ENCODE measurements at regions not wholly inside any gene's neighbourhood (a gene's known extent, or its start where the extent isn't known, plus 50 kb on each side); places are given as distances from the start of the nearest gene placed in this dataset.

- no peak for DNase-seq
Observed at GRCh38 chr22:48891688-48892577, 935.7 kb downstream of the BRD1 start.

DNA sequence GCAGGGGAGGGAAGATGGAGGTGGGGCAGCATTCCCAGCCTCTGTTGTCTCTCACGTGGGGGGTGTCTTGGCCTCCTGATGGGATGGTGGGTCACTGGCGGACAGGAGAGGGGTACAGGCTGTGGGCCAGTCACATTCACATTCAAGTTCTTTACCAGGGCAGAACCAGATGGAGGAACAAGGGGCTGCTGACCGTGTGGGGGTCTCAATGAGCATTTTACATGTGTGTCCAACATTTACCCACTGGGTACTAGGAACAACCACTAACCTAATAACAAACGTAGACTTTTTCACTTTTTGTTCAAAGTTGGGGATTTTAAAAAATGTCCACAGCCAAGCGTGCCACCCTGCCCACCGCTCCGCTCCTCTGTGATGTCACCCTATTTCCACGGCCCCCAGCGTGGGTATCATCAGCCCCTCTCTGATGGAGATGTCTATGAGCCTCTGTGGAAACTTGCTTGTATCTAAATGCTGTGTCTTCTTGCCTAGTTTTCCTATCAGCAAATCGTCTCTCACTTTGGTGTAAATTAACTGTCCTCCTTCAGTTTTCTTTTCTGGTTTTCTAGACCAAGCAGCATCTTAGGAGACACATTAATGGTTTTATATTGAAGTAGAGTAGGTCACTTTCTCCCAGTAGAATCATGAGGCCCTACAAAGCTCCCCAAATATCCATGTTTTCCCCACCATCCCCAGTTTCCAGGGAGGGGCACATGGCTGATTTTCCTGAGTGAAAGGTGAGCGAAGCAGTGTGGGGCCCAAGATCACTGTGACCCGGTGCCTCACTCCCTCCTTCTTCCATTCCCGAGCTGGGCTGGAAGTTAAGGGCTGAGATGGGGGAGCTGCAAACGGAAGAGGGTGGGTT is 936.7 kb downstream of the BRD1 start:
- no peak for DNase-seq

DNA sequence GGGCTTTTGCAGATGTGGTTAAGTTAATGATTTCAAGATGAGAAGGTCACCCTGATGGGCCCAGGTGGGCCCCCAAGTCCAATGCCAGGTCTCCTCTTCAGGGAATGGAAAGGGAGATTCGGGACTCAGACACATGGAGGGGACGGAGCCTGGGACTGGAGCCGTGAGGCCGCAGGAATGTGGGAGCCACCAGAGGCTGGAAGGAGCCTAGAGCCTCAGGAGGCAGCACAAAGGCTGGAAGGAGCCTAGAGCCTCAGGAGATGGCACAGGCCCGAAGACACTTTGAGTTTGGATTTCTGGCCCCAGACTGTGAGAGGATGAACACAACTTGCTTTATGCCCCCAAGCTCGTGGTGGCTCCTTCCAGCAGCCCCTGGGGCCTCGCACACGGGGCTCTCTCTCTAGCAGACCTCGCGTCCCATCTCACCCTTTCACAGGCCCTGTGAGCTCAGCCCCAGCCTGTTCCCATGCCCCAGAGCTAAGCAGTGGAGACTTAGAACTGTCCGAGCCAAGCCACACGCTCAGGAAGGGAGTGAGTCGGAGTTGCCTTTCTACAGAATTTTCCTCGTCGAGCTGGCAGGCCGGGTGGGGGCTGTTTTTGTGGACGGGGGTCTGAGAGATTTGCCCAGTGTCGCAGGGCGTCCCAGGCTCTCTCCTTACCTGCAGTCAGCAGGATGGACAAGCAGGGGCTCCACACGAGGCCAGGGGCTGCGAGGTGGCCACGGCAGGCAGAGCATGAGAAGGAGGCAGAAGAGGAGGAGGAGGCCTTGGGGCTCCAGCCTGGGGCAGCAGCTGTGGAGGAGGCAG is 937.6 kb downstream of the BRD1 start:
- no peak for DNase-seq

DNA sequence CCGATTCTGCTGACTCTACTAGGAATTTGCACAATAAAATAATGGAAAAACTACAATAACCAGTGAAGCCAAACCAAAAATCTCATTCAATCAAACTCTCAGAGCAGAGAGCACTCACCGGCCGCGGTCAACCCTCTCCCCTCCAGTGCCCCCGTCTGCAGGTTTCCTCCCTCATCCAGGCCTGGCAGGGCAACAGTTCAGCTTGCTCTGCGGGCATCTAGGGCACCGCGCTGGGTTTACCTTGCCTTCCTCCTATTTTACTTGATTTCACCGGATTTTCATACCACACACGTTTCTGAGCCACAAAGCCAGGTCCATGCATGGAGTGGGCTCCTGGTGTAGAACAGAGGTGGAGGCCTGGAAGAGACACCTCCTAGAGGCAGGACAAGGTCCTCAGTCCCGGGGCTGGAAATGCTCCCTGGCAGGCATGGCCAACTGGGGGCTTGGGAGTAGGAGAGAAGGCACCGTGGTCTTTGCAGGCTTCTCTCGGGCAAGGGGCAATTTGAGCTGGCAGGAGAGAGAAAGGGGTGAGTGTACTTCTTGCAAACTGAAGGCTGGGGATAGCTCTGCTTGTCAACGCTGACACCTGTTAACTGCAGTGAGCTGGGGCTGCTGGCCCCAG is 938.4 kb downstream of the BRD1 start:
- no peak for DNase-seq

- DNase-seq, result no peak
Observed at GRCh38 chr22:48888466-48889208, 939.0 kb downstream of the BRD1 start.

DNA sequence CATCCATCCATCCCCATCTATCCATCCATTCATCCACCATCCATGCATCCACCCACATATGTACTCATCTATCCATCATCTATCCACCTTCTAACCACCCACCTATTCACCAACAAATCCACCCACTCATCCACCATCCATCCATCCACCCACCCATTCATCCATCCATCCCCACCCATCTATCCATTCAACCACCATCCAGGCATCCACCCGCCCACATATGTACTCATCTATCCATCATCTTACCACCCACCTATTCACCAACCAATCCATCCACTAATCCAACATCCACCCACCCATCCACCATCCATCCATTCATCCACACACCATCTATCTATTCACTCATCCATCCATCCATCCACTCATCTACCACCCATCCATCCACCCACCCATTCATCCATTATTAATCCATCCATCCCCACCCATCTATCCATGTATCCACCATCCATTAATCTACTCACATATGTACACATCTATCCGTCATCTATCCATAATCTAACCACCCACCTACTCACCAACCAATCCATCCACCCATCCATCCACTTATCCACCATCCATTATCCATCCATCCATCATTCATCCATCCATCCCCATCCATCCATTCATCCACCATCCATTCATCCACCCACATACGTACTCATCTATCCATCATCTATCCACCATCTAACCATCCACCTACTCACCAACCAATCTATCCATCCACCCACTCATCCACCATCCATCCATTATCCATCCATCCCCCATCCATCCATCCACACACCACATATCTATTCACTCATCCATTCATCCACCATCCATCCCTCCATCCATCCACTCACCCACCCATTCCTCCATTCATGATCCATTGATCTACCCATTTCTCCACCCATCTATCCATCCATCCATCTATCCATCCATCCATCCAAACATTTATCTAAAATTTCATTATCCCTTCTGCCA is 940.0 kb downstream of the BRD1 start:
- no peak for DNase-seq

DNA sequence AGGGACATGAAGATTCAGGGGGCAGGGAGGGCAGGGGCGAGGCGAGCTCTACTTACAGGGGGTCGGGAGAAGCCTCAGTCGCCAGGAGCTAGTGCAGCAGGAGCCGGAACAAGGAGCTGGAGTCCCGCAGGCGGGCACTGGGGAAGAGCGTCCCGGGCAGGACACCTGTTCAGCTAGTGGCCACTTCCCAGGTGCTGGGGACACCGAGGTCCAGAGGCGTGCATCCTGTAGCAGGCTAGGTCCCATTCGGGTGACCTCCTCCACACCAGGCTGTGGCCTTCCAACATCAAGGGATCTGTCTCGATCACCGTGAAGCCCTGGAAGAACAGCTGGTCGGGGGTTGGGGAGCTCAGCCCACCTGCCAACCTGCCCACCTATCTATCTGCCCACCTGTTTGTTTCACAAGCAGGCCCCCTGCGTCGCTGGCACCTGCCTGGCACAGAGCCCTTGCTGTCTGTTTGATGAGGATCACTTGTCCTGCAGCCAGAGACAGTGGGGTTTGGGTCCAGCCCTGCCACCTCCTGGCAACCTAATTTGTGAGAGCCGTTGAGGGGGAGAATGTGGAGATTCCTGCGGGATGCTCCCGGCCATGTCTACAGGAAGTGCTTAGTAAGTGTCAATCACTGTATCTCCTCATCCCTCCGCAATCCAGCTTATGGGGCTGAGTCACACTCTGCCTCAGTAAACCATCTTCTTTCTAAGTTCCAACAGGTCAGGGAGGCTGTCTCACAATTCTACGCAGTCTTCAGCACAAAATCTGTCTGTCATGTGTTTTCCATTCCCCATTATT is 940.9 kb downstream of the BRD1 start:
- no peak for DNase-seq

DNA sequence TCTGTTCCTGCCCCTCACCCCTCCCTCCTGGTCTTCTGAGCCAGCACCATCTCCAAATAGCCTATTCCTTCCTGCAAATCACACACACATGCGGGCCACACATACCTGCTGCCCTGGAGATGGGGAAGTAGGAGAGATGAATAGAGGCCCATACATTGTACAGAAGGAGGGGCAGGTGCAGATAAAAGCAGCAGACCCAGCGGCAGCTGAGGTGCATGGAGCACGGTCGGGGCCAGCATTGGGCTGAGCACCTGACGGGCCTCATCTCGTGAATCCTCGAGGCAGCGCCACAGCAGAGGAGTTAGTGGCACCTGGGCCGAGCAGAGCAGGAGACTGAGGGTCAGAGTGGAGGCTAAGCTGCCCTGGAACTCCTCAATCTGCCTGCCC is 941.8 kb downstream of the BRD1 start:
- no peak for DNase-seq

- DNase-seq, result no peak
Observed at GRCh38 chr22:48885271-48885918, 942.3 kb downstream of the BRD1 start.

- DNase-seq, result no peak
Observed at GRCh38 chr22:48884786-48885185, 942.9 kb downstream of the BRD1 start.

DNA sequence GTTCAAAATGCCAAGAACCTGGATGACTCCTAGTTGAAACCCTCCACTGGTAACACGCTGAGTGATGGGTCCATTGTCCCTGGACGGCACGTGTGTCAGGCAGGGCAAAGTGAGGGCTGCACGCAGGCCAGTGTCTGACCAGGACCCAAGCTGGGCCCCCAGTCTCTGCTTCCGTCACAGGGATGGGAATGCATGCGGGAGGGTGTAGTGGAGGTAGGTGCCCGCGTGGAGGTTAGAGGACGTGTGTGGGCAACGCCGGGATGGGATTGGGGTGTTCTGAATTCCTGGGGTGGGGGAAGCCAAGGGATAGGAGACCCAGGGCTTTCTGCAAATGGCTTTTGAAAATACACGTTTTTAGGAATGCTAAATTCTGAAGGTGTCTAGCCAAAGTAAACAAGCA is 943.3 kb downstream of the BRD1 start:
- no peak for DNase-seq

GRCh38 chr22:48883211-48883960 is 944.3 kb downstream of the BRD1 start:
- DNase-seq, result no peak

DNA sequence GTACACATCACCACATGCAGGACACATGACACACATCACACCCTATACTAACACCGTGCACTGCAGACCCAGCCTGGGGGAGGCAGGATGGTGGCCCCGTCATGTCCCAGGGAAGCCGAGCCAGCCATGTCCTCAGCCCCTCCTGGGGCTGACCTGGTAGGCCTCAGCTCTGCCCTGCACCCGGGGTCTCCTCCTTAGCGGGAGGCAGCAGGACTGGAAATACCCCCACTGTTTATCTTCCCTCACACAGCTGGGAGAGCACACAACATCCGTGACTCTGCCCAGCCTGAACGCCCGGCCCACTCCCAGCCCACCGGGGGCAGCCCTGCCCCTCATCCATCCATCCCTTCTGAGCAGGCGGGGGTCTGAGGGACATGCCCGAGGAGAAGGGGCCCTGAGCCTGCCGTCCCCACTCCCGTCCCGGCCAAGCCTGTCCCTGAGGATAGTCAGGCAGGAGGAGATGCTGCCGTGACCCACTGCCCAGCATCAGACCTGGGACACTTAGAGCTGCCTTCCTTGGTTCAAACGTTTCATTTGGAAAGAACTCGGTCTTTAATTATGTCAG is 945.0 kb downstream of the BRD1 start:
- DNase-seq, result no peak

- no peak for DNase-seq
Observed at GRCh38 chr22:48881326-48881980, 946.2 kb downstream of the BRD1 start.

DNA sequence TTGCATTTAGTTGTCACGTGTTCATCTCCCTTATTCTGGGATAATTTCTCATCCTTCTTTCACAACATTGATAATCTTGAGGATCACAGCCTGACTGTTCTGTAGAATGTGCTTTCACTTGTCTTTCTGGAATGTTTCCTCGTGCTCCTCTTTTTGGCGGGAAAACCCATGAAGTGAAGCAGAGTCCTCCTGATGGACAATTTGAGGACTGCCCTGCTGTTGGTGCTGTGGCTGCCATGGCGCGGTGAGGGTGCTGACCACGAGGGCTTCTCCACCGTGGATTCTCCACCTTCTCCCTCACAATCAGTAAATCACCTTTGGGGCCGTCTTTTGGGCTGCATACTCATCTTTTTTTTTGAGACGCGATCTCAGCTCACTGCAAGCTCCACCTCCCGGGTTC is 946.9 kb downstream of the BRD1 start:
- DNase-seq, result no peak

- DNase-seq, result no peak
Observed at GRCh38 chr22:48876951-48877350, 950.7 kb downstream of the BRD1 start.

- no peak for DNase-seq
Observed at GRCh38 chr22:48874956-48875355, 952.7 kb downstream of the BRD1 start.

GRCh38 chr22:48873191-48873520 is 954.5 kb downstream of the BRD1 start:
- DNase-seq, result no peak

Data from SW 1271 (cell line).